Thoracic aorta (tissue), 2 donors: ENCODE measurements at regions not wholly inside any gene's neighbourhood (a gene's known extent, or its start where the extent isn't known, plus 50 kb on each side); places are given as distances from the start of the nearest gene placed in this dataset.

ENCODE experiments used
- ATAC-seq: fragments of 150-250 bp; one replicate; pipeline ENCODE4 v1.8.0; 2017; ENCODE audit warnings: low read depth; ENCODE audit not compliant: insufficient number of reproducible peaks, low FRiP score
- DNase-seq: peaks from one replicate; pipeline ENCODE4 v3.0.0-alpha.2; 2020; ENCODE audit warnings: low spot score
- H3K27ac ChIP-seq, 2 donors: fragments of 200-600 bp; sonication (generic); 1 replicate in 1 of 2; 2 replicates in 1 of 2; pipeline ENCODE4 v1.5.1; 2016; ENCODE audit warnings: mild to moderate bottlenecking in 2 of 2, moderate library complexity in 2 of 2
- H3K27me3 ChIP-seq: fragments of 200-600 bp; sonication (generic); replicated peaks from 2 replicates; pipeline ENCODE4 v1.6.0; 2016; ENCODE audit warnings: mild to moderate bottlenecking; ENCODE audit not compliant: insufficient read depth
- H3K36me3 ChIP-seq: fragments of 200-600 bp; sonication (generic); one replicate; pipeline ENCODE4 v1.5.1; 2016
- H3K4me1 ChIP-seq, 2 donors: fragments of 200-600 bp; sonication (generic); 1 replicate in 1 of 2; 2 replicates in 1 of 2; pipeline versions ENCODE4 v1.5.1 to v1.6.0; 2016; ENCODE audit warnings: low read depth in 2 of 2, mild to moderate bottlenecking in 1 of 2; ENCODE audit not compliant: control insufficient read depth in 1 of 2
- H3K4me3 ChIP-seq: fragments of 200-600 bp; sonication (generic); 2 replicates; pipeline ENCODE4 v1.5.1; 2016; ENCODE audit warnings: mild to moderate bottlenecking
- H3K9me3 ChIP-seq: fragments of 200-600 bp; sonication (generic); 2 replicates; pipeline ENCODE4 v1.5.1; 2016
- CTCF ChIP-seq: fragments of 200-600 bp; sonication (generic); IDR thresholded peaks from one replicate; pipeline ENCODE4 v1.5.1; 2019; ENCODE audit warnings: antibody characterized with exemption

DNA sequence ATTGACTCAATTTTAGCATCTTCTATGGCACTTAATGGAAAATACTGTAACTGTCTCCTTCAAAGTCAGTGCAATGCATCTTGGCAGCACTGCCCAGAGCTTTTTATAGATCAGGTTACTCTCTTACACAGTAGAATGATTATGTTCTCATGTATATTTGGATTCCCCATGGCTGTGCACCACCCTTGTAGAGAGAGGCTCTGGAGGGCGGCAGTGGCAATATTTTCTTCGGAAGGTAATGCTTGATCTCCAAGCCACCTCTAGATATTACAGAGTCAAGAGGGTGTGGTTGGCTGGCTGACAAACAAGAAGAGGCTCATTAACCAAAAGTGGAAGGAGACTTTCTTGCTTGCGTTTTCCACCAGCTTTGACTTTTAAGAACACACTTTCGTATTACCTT lies 72.8 kb upstream of the ARSJ start:
- Histone ChIP-seq H3K9me3 (no peaks in the 10 kb centered on the region), H3K4me1 (no peaks in the 10 kb centered on the region), H3K4me3 (no peak overlapping the region), H3K27ac (no peak overlapping the region), H3K27me3 (no peaks in the 10 kb centered on the region), H3K36me3 (no peaks in the 10 kb centered on the region)
- ATAC-seq (no peak), DNase-seq (no peak)
- TF ChIP-seq CTCF: no peak

DNA sequence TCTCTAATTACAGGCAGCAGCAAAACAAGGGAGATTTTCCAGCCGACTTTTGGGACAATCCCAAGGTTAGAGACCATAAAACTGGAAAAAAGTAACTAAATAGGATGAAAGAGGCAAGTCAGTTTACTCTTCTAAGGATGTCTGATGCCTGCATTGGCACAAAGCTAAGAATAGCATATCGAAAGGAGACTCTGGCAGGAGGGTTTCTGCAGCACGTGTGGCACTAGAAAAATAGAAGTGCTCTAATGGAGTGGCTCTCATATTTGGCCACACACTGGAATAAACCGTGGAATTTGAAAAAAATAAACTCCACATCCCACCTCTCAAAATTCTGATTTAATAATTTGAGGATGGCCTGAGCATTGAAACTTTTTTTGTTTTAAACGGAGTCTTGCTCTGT lies 77.2 kb upstream of the ARSJ start:
- DNase-seq (no peak), ATAC-seq (no peak)
- Histone ChIP-seq H3K4me1 (no peaks in the 10 kb centered on the region), H3K9me3 (no peaks in the 10 kb centered on the region), H3K27me3 (no peaks in the 10 kb centered on the region), H3K36me3 (no peaks in the 10 kb centered on the region), H3K27ac (no peak overlapping the region), H3K4me3 (no peak overlapping the region)
- no peak for TF ChIP-seq CTCF

- no peak overlapping the region for H3K4me3 ChIP-seq
- ATAC-seq (no peak), DNase-seq (no peak)
- no peaks in the 10 kb centered on the region for H3K4me1 ChIP-seq
- no peak overlapping the region for H3K27ac ChIP-seq
- no peak for TF ChIP-seq CTCF
- H3K9me3 ChIP-seq: no peaks in the 10 kb centered on the region
- H3K27me3 ChIP-seq: no peaks in the 10 kb centered on the region
- H3K36me3 ChIP-seq: no peaks in the 10 kb centered on the region
Measured at GRCh38 chr4:114057746-114058145, 78.3 kb upstream of the ARSJ start.

GRCh38 chr4:114062499-114062898 lies 83.1 kb upstream of the ARSJ start:
- Histone ChIP-seq H3K9me3 (no peaks in the 10 kb centered on the region), H3K36me3 (no peaks in the 10 kb centered on the region), H3K27ac (no peak overlapping the region), H3K4me3 (no peak overlapping the region), H3K27me3 (no peaks in the 10 kb centered on the region), H3K4me1 (no peaks in the 10 kb centered on the region)
- no peak for TF ChIP-seq CTCF
- ATAC-seq (no peak), DNase-seq (no peak)

GRCh38 chr4:114072781-114073180 lies 93.3 kb upstream of the ARSJ start:
- Histone ChIP-seq H3K27me3 (no peaks in the 10 kb centered on the region), H3K36me3 (no peaks in the 10 kb centered on the region), H3K27ac (no peak overlapping the region), H3K4me3 (no peak overlapping the region), H3K4me1 (no peaks in the 10 kb centered on the region), H3K9me3 (no peaks in the 10 kb centered on the region)
- DNase-seq (no peak), ATAC-seq (no peak)
- TF ChIP-seq CTCF: no peak
